H9 (cell line): ENCODE measurements at regions not wholly inside any gene's neighbourhood (a gene's known extent, or its start where the extent isn't known, plus 50 kb on each side); places are given as distances from the start of the nearest gene placed in this dataset.

Source experiments
- DNase-seq: peaks from one replicate; pipeline ENCODE4 v3.0.0-alpha.2; 2017
- H2AFZ ChIP-seq: one replicate; pipeline ENCODE4 v1.6.1; 2013; ENCODE audit warnings: mild to moderate bottlenecking, low read length, control low read depth, moderate library complexity
- H2AK5ac ChIP-seq: 2 replicates; pipeline ENCODE4 v1.6.1; 2013; ENCODE audit warnings: low read length, control low read depth, mixed read lengths; ENCODE audit not compliant: insufficient read length
- H2BK120ac ChIP-seq: one replicate; pipeline ENCODE4 v1.6.1; 2013; ENCODE audit warnings: low read depth, mild to moderate bottlenecking, low read length, control low read depth, inconsistent platforms; ENCODE audit not compliant: poor library complexity, severe bottlenecking
- H2BK12ac ChIP-seq: 2 replicates; pipeline ENCODE4 v1.6.1; 2013; ENCODE audit warnings: low read length, control low read depth, mixed read lengths, low read depth; ENCODE audit not compliant: insufficient read length
- H2BK15ac ChIP-seq: 2 replicates; pipeline ENCODE4 v1.6.1; 2013; ENCODE audit warnings: low read depth, low read length, control low read depth
- H2BK20ac ChIP-seq: one replicate; pipeline ENCODE4 v1.6.1; 2013; ENCODE audit warnings: low read depth, mild to moderate bottlenecking, low read length, control low read depth, inconsistent platforms; ENCODE audit not compliant: poor library complexity, severe bottlenecking
- H2BK5ac ChIP-seq: 2 replicates; pipeline ENCODE4 v1.6.1; 2013; ENCODE audit warnings: low read length, control low read depth, mixed read lengths; ENCODE audit not compliant: insufficient read length
- H3K14ac ChIP-seq: 2 replicates; pipeline ENCODE4 v1.6.1; 2013; ENCODE audit warnings: low read length, control low read depth; ENCODE audit not compliant: insufficient read depth
- H3K18ac ChIP-seq: 2 replicates; pipeline ENCODE4 v1.6.1; 2013; ENCODE audit warnings: low read depth, mild to moderate bottlenecking, mixed read lengths, low read length, control low read depth; ENCODE audit not compliant: insufficient read length
- H3K23ac ChIP-seq: 2 replicates; pipeline ENCODE4 v1.6.1; 2013; ENCODE audit warnings: low read length, control low read depth, mixed read lengths, low read depth; ENCODE audit not compliant: insufficient read length
- H3K23me2 ChIP-seq: 2 replicates; pipeline ENCODE4 v1.6.1; 2013; ENCODE audit warnings: low read depth, mild to moderate bottlenecking, mixed read lengths, low read length, control low read depth; ENCODE audit not compliant: insufficient read length, poor library complexity, severe bottlenecking
- H3K27ac ChIP-seq: 2 replicates; pipeline ENCODE4 v1.5.1; 2013; ENCODE audit warnings: low read length, control low read depth, mixed read lengths, low read depth; ENCODE audit not compliant: insufficient read length
- H3K27me3 ChIP-seq: 2 replicates; pipeline ENCODE4 v1.6.1; 2013; ENCODE audit warnings: low read length, control low read depth, inconsistent platforms; ENCODE audit not compliant: insufficient read depth
- H3K4ac ChIP-seq: 2 replicates; pipeline ENCODE4 v1.6.1; 2013; ENCODE audit warnings: low read depth, mild to moderate bottlenecking, control low read depth, inconsistent platforms, low read length, moderate library complexity
- H3K4me1 ChIP-seq: 2 replicates; pipeline ENCODE4 v1.6.1; 2013; ENCODE audit warnings: low read length, control low read depth, inconsistent platforms; ENCODE audit not compliant: insufficient read depth
- H3K4me2 ChIP-seq: 2 replicates; pipeline ENCODE4 v1.6.1; 2013; ENCODE audit warnings: low read length, control low read depth, mixed read lengths; ENCODE audit not compliant: insufficient read length, insufficient read depth
- H3K56ac ChIP-seq: 2 replicates; pipeline ENCODE4 v1.6.1; 2013; ENCODE audit warnings: low read depth, mild to moderate bottlenecking, mixed read lengths, low read length, control low read depth; ENCODE audit not compliant: insufficient read length
- H3K79me1 ChIP-seq: 2 replicates; pipeline ENCODE4 v1.6.1; 2013; ENCODE audit warnings: low read depth, mild to moderate bottlenecking, moderate library complexity, low read length, control low read depth, inconsistent platforms; ENCODE audit not compliant: insufficient read depth, poor library complexity, severe bottlenecking
- H3K79me2 ChIP-seq: 2 replicates; pipeline ENCODE4 v1.6.1; 2013; ENCODE audit warnings: low read length, control low read depth, inconsistent platforms; ENCODE audit not compliant: insufficient read depth
- H3K9ac ChIP-seq: 2 replicates; pipeline ENCODE4 v1.6.1; 2013; ENCODE audit warnings: low read length, control low read depth, mixed read lengths; ENCODE audit not compliant: insufficient read length; ENCODE audit errors: extremely low read depth
- H3K9me3 ChIP-seq: one replicate; pipeline ENCODE4 v1.6.1; 2013; ENCODE audit warnings: low read depth, low read length, inconsistent platforms; ENCODE audit not compliant: control insufficient read depth
- H3T11ph ChIP-seq: one replicate; pipeline ENCODE4 v1.6.1; 2013; ENCODE audit warnings: mild to moderate bottlenecking, low read length, control low read depth, inconsistent platforms
- H4K20me1 ChIP-seq: one replicate; pipeline ENCODE4 v1.6.1; 2013; ENCODE audit not compliant: control insufficient read depth, insufficient read length, insufficient read depth
- H4K5ac ChIP-seq: 2 replicates; pipeline ENCODE4 v1.6.1; 2013; ENCODE audit warnings: low read depth, mild to moderate bottlenecking, mixed read lengths, low read length, control low read depth; ENCODE audit not compliant: insufficient read length
- H4K8ac ChIP-seq: replicated peaks from 2 replicates; pipeline ENCODE4 v1.6.1; 2013; ENCODE audit warnings: low read length, control low read depth, mixed read lengths, low read depth; ENCODE audit not compliant: insufficient read length
- H4K91ac ChIP-seq: 2 replicates; pipeline ENCODE4 v1.6.1; 2013; ENCODE audit warnings: low read depth, mild to moderate bottlenecking, moderate library complexity, mixed read lengths, low read length, control low read depth; ENCODE audit not compliant: insufficient read length
- H3K27ac Mint-ChIP-seq, 3 experiments: 2 replicates in 2 of 3; 3 replicates in 1 of 3; pipeline ENCODE4 v1.8.0; 2020 to 2021; ENCODE audit warnings: mixed read lengths in 3 of 3, mild to moderate bottlenecking in 1 of 3, moderate library complexity in 1 of 3
- H3K27me3 Mint-ChIP-seq: 2 replicates; pipeline ENCODE4 v1.8.0; 2021; ENCODE audit warnings: low read depth, mild to moderate bottlenecking, moderate library complexity, mixed read lengths
- H3K36me3 Mint-ChIP-seq, 3 experiments: 2 replicates in 2 of 3; 3 replicates in 1 of 3; pipeline ENCODE4 v1.8.0; 2020 to 2021; ENCODE audit warnings: low read depth in 3 of 3, mixed read lengths in 3 of 3; ENCODE audit not compliant: insufficient read depth in 1 of 3
- H3K4me1 Mint-ChIP-seq, 2 experiments: 2 replicates each; pipeline ENCODE4 v1.8.0; 2020; ENCODE audit warnings: mixed read lengths in 2 of 2
- H3K4me3 Mint-ChIP-seq, 2 experiments: 2 replicates in 1 of 2; 3 replicates in 1 of 2; pipeline ENCODE4 v1.8.0; 2020 to 2021; ENCODE audit warnings: mild to moderate bottlenecking in 2 of 2, mixed read lengths in 2 of 2, moderate library complexity in 1 of 2
- H3K9me3 Mint-ChIP-seq, 2 experiments: 2 replicates in 1 of 2; 3 replicates in 1 of 2; pipeline ENCODE4 v1.8.0; 2020; ENCODE audit warnings: mild to moderate bottlenecking in 2 of 2, mixed read lengths in 2 of 2, moderate library complexity in 1 of 2
- CTCF ChIP-seq: fragments of 200-600 bp; sonication (generic); conservative IDR thresholded peaks from 3 replicates; pipeline ENCODE4 v1.8.0; 2021; ENCODE audit warnings: antibody characterized with exemption, mild to moderate bottlenecking
- WGBS: extraction: QIAGEN DNeasy Blood & Tissue Kit; methylation state at CpG from one replicate; pipeline ENCODE4 v1.1.7; 2013; ENCODE audit warnings: missing lambda C conversion rate, low lambda C conversion rate, mixed read lengths; ENCODE audit not compliant: insufficient read length; ENCODE audit errors: extremely low coverage; 5-methylcytosine and 5-hydroxymethylcytosine counted together

DNA sequence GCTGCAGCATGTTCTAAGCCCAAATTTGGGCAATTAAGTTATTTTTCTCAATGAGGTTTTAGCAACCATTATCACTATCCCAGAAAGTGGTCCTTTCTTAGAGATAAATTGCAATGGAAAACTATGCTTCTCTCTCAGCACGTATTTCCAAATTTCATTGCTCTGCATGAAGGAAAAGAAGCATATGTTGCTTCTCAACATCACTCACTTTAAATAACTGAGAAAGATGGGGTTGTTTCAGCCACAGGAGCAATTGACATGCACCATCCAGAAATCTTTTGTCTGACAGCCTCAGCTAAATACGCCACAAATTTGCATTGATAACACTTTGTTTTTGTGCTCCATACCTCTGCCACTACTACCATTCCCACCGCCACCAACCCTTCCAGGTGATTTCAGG lies 157.6 kb upstream of the PKN2 start:
- WGBS, result no CpG with 5 or more reads among the region's 3 CpGs
- H3K79me2 ChIP-seq, result no peaks in the 10 kb centered on the region
- Mint-ChIP-seq H3K36me3 (no peaks in the 10 kb centered on the region), H3K4me1 (peaks cover 3% of the 10 kb centered on the region in 2 experiments; a peak in 2 of 4 replicates), H3K4me3 (no peak overlapping the region), H3K27me3 (no peaks in the 10 kb centered on the region), H3K27ac (no peak overlapping the region; a peak in 1 of 7 replicates), H3K9me3 (no peaks in the 10 kb centered on the region)
- no peak overlapping the region for H3K27ac ChIP-seq
- no peak overlapping the region for H2BK12ac ChIP-seq
- no peak for DNase-seq
- H3K9ac ChIP-seq, result no peak overlapping the region
- H2AK5ac ChIP-seq, result no peak overlapping the region
- no peaks in the 10 kb centered on the region for H4K20me1 ChIP-seq
- no peaks in the 10 kb centered on the region for H3K27me3 ChIP-seq
- no peak overlapping the region for H2AFZ ChIP-seq
- H3K4ac ChIP-seq, result no peak overlapping the region
- no peak overlapping the region for H4K8ac ChIP-seq
- no peak overlapping the region for H3T11ph ChIP-seq
- no peaks in the 10 kb centered on the region for H3K9me3 ChIP-seq
- no peak overlapping the region for H4K91ac ChIP-seq
- H3K4me2 ChIP-seq, result no peak overlapping the region
- no peak overlapping the region for H3K56ac ChIP-seq
- no peak overlapping the region for H3K23ac ChIP-seq
- no peaks in the 10 kb centered on the region for H3K23me2 ChIP-seq
- no peak overlapping the region for H3K14ac ChIP-seq
- H4K5ac ChIP-seq, result no peak overlapping the region
- no peaks in the 10 kb centered on the region for H3K79me1 ChIP-seq
- H2BK15ac ChIP-seq, result no peak overlapping the region
- H2BK120ac ChIP-seq, result no peak overlapping the region
- no peak overlapping the region for H2BK5ac ChIP-seq
- H3K18ac ChIP-seq, result no peak overlapping the region
- TF ChIP-seq CTCF, result no peak
- H2BK20ac ChIP-seq, result no peak overlapping the region
- H3K4me1 ChIP-seq, result peaks cover 2% of the 10 kb centered on the region; the same call in 1 of the 2 replicates
